Endothelial cell of umbilical vein (primary cell): ENCODE measurements at regions not wholly inside any gene's neighbourhood (a gene's known extent, or its start where the extent isn't known, plus 50 kb on each side); places are given as distances from the start of the nearest gene placed in this dataset.

Experiments used
- BruUV-seq: library from RNA; stranded (reverse); fragments of 400-500 nt; replicated peaks from 2 replicates; lab custom pipeline; 2021; lab: Mats Ljungman, UMichigan
- CTCF ChIA-PET: fragments of 300-600, 350-600 bp; sonication (Branson Sonifier 250); formaldehyde crosslinking; loops from one replicate; lab custom pipeline; 2021; ENCODE audit warnings: antibody characterized with exemption, inconsistent platforms; lab: Charles Lee
- POLR2A ChIA-PET: fragments of 300-600, 350-600 bp; sonication (Branson Sonifier 250); formaldehyde crosslinking; loops from one replicate; lab custom pipeline; 2021; ENCODE audit warnings: antibody characterized with exemption, inconsistent platforms; lab: Charles Lee
- DNase-seq: peaks from one replicate; pipeline ENCODE4 v3.0.0-alpha.2; 2011; ENCODE audit warnings: low read depth, low spot score
- FAIRE-seq: peaks from 2 replicates; lab custom pipeline; 2011; peaks lifted over from hg19 to GRCh38; lab: Jason Lieb, UNC
- H2AFZ ChIP-seq: 2 replicates; pipeline ENCODE4 v1.6.0; 2012; ENCODE audit warnings: low read depth, low read length, control low read depth, inconsistent platforms
- H3K27ac ChIP-seq: 2 replicates; pipeline ENCODE4 v1.5.1; 2011; ENCODE audit warnings: low read depth, mild to moderate bottlenecking, control low read depth, low read length, moderate library complexity; ENCODE audit not compliant: insufficient read depth
- H3K27me3 ChIP-seq, 2 experiments: 2 replicates each; pipeline versions ENCODE4 v1.6.0 to v1.6.1; 2011; ENCODE audit warnings: low read length in 2 of 2, mixed read lengths in 1 of 2; ENCODE audit not compliant: control insufficient read depth in 2 of 2, insufficient read depth in 2 of 2
- H3K36me3 ChIP-seq, 2 experiments: 2 replicates in 1 of 2; 3 replicates in 1 of 2; pipeline ENCODE4 v1.5.1; 2011; ENCODE audit warnings: low read length in 2 of 2, mild to moderate bottlenecking in 1 of 2, moderate library complexity in 1 of 2; ENCODE audit not compliant: control insufficient read depth in 2 of 2, insufficient read depth in 2 of 2; ENCODE audit errors: extremely low read depth in 1 of 2
- H3K4me1 ChIP-seq: 3 replicates; pipeline ENCODE4 v1.5.1; 2011; ENCODE audit warnings: mild to moderate bottlenecking, low read length; ENCODE audit not compliant: control insufficient read depth, insufficient read depth; ENCODE audit errors: extremely low read depth
- H3K4me2 ChIP-seq: 2 replicates; pipeline ENCODE4 v1.6.1; 2011; ENCODE audit warnings: low read length, control low read depth, mixed read lengths; ENCODE audit not compliant: insufficient read depth
- H3K4me3 ChIP-seq, 3 experiments: fragments of 200-600 bp in 1 of 3; sonication (generic), shearing (Covaris generic) in 1 of 3; replicated peaks in 1 of 3; 2 replicates each; pipeline ENCODE4 v1.5.1; 2011 to 2016; ENCODE audit warnings: control low read depth in 3 of 3, low read length in 3 of 3, mild to moderate bottlenecking in 2 of 3, inconsistent platforms in 1 of 3, low read depth in 1 of 3, moderate library complexity in 1 of 3; ENCODE audit not compliant: insufficient read depth in 1 of 3
- H3K79me2 ChIP-seq: 2 replicates; pipeline ENCODE4 v1.6.0; 2012; ENCODE audit warnings: low read length, inconsistent platforms; ENCODE audit not compliant: control insufficient read depth, insufficient read depth
- H3K9ac ChIP-seq: replicated peaks from 2 replicates; pipeline ENCODE3; 2011; ENCODE audit warnings: low read length, control low read depth; ENCODE audit not compliant: insufficient read depth; ENCODE audit errors: extremely low read depth
- H3K9me1 ChIP-seq: replicated peaks from 3 replicates; pipeline ENCODE4 v1.6.0; 2011; ENCODE audit warnings: mild to moderate bottlenecking, low read length; ENCODE audit not compliant: control insufficient read depth, insufficient read depth; ENCODE audit errors: extremely low read depth
- H3K9me3 ChIP-seq: replicated peaks from 2 replicates; pipeline ENCODE4 v1.5.1; 2012; ENCODE audit warnings: low read length, inconsistent platforms; ENCODE audit not compliant: control insufficient read depth, insufficient read depth
- H4K20me1 ChIP-seq: replicated peaks from 2 replicates; pipeline ENCODE3; 2011; ENCODE audit warnings: mild to moderate bottlenecking, low read length; ENCODE audit not compliant: control insufficient read depth, insufficient read depth; ENCODE audit errors: extremely low read depth
- CTCF ChIP-seq, 2 donors: IDR thresholded peaks; 1 replicate in 1 of 2; 2 replicates in 1 of 2; pipeline ENCODE4 v1.5.1; 2011; ENCODE audit warnings: low read length in 2 of 2, mild to moderate bottlenecking in 2 of 2, moderate library complexity in 2 of 2, control low read depth in 1 of 2, inconsistent platforms in 1 of 2, low read depth in 1 of 2; ENCODE audit not compliant: insufficient read depth in 1 of 2; ENCODE audit errors: extremely low read depth in 1 of 2
- EZH2 ChIP-seq: IDR thresholded peaks from 2 replicates; pipeline ENCODE4 v1.6.1; 2012; ENCODE audit warnings: borderline replicate concordance, low read depth, mild to moderate bottlenecking, moderate library complexity, low read length, inconsistent platforms; ENCODE audit not compliant: severe bottlenecking
- FOS ChIP-seq: IDR thresholded peaks from 2 replicates; pipeline ENCODE4 v1.6.1; 2011; ENCODE audit warnings: mild to moderate bottlenecking, low read length, moderate library complexity, borderline replicate concordance; ENCODE audit not compliant: insufficient read depth
- GATA2 ChIP-seq: IDR thresholded peaks from 2 replicates; pipeline ENCODE4 v1.7.0; 2011; ENCODE audit warnings: low read depth, mild to moderate bottlenecking, moderate library complexity, mixed read lengths, low read length; ENCODE audit not compliant: insufficient read length, insufficient read depth
- JUN ChIP-seq: IDR thresholded peaks from 2 replicates; pipeline ENCODE4 v1.6.1; 2011; ENCODE audit warnings: borderline replicate concordance, low read depth; ENCODE audit not compliant: insufficient read length, insufficient read depth
- MYC ChIP-seq: IDR thresholded peaks from one replicate; pipeline ENCODE4 v1.6.1; 2011; ENCODE audit warnings: mild to moderate bottlenecking, low read depth, low read length
- POLR2A ChIP-seq: IDR thresholded peaks from 2 replicates; pipeline ENCODE4 v1.6.1; 2012; ENCODE audit warnings: low read depth, mild to moderate bottlenecking, control low read depth, low read length
- POLR2AphosphoS5 ChIP-seq: IDR thresholded peaks from 2 replicates; pipeline ENCODE4 v1.6.1; 2012; ENCODE audit warnings: low read depth, mild to moderate bottlenecking, control low read depth, low read length, moderate library complexity; ENCODE audit not compliant: insufficient read depth
- dilution Hi-C: fragments of 300-500 bp; cut with MboI; formaldehyde crosslinking; loops from one replicate; pipeline ENCODE4 v1.15.0; 2019; ENCODE audit warnings: low sequenced_read_pairs; ENCODE audit not compliant: extremely low pct_ligation_motif_present
- intact Hi-C: fragments of 100-400 bp; cut with micrococcal nuclease; formaldehyde crosslinking; loops from one replicate; pipeline ENCODE4 v1.10.0; 2022
- TF ChIP-seq, protein P1 (sequence below): IDR thresholded peaks from 2 replicates; pipeline ENCODE4 v1.6.1; 2011; ENCODE audit not compliant: insufficient read depth, insufficient read length

- peaks cover 13% of the 10 kb centered on the region for H3K4me1 ChIP-seq
- no peak overlapping the region for H3K4me2 ChIP-seq
- DNase-seq (peak; percentile 52), FAIRE-seq (no peak)
- no peaks in the 10 kb centered on the region for H4K20me1 ChIP-seq
- ChIA-PET CTCF (interaction anchor here (0.8 to 0.9 kb wide), 2 partner anchors 102 to 110 kb away, joined by 3 read pairs; no protein-coding TSS in a partner anchor), POLR2A (interaction anchor here (0.9 kb wide), 1 partner anchor 14 kb away, joined by 3 read pairs; no protein-coding TSS in a partner anchor)
- dilution Hi-C loops = no loop called here
- no TSS peak for BruUV-seq
- H3K27ac ChIP-seq = no peak overlapping the region
- no peak for TF ChIP-seq POLR2A
- H3K9ac ChIP-seq = no peak overlapping the region
- H3K9me1 ChIP-seq = no peaks in the 10 kb centered on the region
- no peaks in the 10 kb centered on the region for H3K36me3 ChIP-seq
- H3K9me3 ChIP-seq = no peaks in the 10 kb centered on the region
- no peak overlapping the region for H3K4me3 ChIP-seq
- no peaks in the 10 kb centered on the region for H3K27me3 ChIP-seq
- no peak overlapping the region for H2AFZ ChIP-seq
- intact Hi-C loops = no loop called here
- no peaks in the 10 kb centered on the region for H3K79me2 ChIP-seq
Measured at GRCh38 chr15:95409626-95410310, 920.7 kb upstream of the NR2F2 start.

DNA sequence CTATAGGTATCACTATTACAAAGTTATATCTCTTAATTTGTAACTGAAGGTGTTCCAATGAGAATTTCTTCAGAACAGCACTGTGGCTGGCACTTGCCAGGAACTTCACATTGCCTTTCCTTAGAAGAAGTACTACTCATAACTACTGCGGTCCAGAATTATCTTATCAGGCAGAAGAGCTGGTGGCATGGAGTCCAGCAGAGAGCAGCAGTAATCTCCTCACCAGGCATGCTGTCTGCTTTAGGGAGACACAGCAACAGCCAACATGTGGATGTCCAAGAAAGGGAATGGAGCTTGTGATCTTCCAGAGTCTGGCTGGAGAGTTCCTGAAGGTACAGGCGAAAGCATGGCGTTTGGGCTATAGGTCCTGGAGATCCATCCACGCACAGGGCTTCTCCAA is 919.7 kb upstream of the NR2F2 start:
- POLR2A ChIA-PET = no interaction called here
- Histone ChIP-seq H4K20me1 (no peaks in the 10 kb centered on the region), H3K27ac (no peak overlapping the region), H3K4me3 (no peak overlapping the region), H3K9me3 (no peaks in the 10 kb centered on the region), H3K4me1 (peaks cover 4% of the 10 kb centered on the region), H3K79me2 (no peaks in the 10 kb centered on the region), H2AFZ (no peak overlapping the region), H3K36me3 (no peaks in the 10 kb centered on the region), H3K9ac (no peak overlapping the region), H3K27me3 (no peaks in the 10 kb centered on the region), H3K4me2 (no peak overlapping the region), H3K9me1 (no peaks in the 10 kb centered on the region)
- CTCF ChIA-PET = interaction anchor here (0.9 kb wide), 1 partner anchor 101 kb away, joined by 3 read pairs; no protein-coding TSS in a partner anchor
- dilution Hi-C loops = no loop called here
- FAIRE-seq (no peak), DNase-seq (no peak)
- intact Hi-C loops = no loop called here
- BruUV-seq = no TSS peak
- TF ChIP-seq POLR2AphosphoS5 (no peak), GATA2 (no peak), FOS (no peak), MYC (no peak), EZH2 (no peak), POLR2A (no peak), CTCF (IDR thresholded peaks at IDR 0.05; ENCODE audit: extremely low read depth in 1 of 2, insufficient read depth in 1 of 2, low read depth in 1 of 2, low read length in 2 of 2) (no peak), JUN (no peak)
- TF ChIP-seq, protein P1, sequence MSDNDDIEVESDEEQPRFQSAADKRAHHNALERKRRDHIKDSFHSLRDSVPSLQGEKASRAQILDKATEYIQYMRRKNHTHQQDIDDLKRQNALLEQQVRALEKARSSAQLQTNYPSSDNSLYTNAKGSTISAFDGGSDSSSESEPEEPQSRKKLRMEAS = no peak
